ENCODE measurements at regions not wholly inside any gene's neighbourhood (a gene's known extent, or its start where the extent isn't known, plus 50 kb on each side); places are given as distances from the start of the nearest gene placed in this dataset.

DNA sequence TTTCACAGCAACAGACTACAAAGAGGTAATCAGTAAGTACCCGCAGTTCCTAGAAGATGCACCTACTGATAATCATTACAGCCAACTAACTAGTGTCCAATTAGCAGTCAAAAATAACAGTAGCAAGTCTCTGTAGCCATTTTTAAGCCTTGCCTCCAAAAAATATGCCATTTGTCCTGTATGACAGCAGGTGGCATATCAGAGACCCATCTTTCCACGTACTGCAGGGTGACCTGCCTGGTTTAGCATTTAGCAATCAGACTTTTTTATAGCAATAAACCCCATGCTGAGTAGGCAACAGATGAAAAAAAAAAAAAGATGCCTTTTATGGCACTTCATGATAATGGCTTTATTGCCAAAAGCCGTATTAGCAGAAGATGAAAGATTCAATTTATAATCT is 155.3 kb upstream of the LSM14A start:
- TF ChIP-seq, protein P1, sequence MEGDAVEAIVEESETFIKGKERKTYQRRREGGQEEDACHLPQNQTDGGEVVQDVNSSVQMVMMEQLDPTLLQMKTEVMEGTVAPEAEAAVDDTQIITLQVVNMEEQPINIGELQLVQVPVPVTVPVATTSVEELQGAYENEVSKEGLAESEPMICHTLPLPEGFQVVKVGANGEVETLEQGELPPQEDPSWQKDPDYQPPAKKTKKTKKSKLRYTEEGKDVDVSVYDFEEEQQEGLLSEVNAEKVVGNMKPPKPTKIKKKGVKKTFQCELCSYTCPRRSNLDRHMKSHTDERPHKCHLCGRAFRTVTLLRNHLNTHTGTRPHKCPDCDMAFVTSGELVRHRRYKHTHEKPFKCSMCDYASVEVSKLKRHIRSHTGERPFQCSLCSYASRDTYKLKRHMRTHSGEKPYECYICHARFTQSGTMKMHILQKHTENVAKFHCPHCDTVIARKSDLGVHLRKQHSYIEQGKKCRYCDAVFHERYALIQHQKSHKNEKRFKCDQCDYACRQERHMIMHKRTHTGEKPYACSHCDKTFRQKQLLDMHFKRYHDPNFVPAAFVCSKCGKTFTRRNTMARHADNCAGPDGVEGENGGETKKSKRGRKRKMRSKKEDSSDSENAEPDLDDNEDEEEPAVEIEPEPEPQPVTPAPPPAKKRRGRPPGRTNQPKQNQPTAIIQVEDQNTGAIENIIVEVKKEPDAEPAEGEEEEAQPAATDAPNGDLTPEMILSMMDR (IDR thresholded peaks at IDR 0.05; ENCODE audit: low read depth, low read length, missing input control) = no peak
- TF ChIP-seq, protein P2, sequence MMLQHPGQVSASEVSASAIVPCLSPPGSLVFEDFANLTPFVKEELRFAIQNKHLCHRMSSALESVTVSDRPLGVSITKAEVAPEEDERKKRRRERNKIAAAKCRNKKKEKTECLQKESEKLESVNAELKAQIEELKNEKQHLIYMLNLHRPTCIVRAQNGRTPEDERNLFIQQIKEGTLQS (IDR thresholded peaks at IDR 0.05) = no peak
- TF ChIP-seq GABPA (IDR thresholded peaks at IDR 0.05 in 1 of 2, conservative IDR thresholded peaks at IDR 0.05 in 1 of 2) (no peak), SP1 (IDR thresholded peaks at IDR 0.05) (no peak)

Measured in liver (tissue), 3 donors.